ENCODE measurements at regions not wholly inside any gene's neighbourhood (a gene's known extent, or its start where the extent isn't known, plus 50 kb on each side); places are given as distances from the start of the nearest gene placed in this dataset.

DNA sequence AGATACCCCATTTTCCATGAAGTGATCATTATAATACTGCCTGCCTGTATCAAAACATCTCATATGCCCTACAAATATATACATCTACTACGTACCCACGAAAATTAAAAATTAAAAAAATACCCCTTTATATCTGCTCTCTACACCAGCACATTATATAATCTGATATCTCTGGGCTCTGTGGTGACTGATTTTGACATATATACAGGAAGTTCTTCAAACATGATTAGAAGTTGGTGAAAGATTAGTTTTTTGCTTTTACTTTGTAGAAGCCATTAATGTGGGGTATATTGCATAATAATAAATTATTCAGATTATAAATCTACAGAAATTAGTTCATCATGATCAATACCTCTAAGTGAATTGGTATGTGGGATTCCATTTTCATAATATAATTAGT lies 126.7 kb upstream of the MDM1 start:
- POLR2A ChIA-PET = no interaction called here
- Mint-ChIP-seq H3K36me3 (ENCODE audit: low read depth) (no peaks in the 10 kb centered on the region), H3K27ac (peak overlapping the region; percentile 24), H3K4me3 (no peak overlapping the region), H3K4me1 (ENCODE audit: low read depth) (peaks cover 55% of the 10 kb centered on the region), H3K27me3 (no peaks in the 10 kb centered on the region), H3K9me3 (peaks cover 2% of the 10 kb centered on the region)
- ATAC-seq (ENCODE audit: poor library complexity) (no peak), DNase-seq (no peak)
- no peaks in the 10 kb centered on the region for H3K36me3 ChIP-seq (ENCODE audit: insufficient read depth, low read length)
- no peak overlapping the region for H3K4me3 ChIP-seq (ENCODE audit: low read length)
- CTCF ChIA-PET = no interaction called here
- no peak overlapping the region for H3K27ac ChIP-seq (ENCODE audit: low read depth in 1 of 2, low read length in 2 of 2)
- TF ChIP-seq, protein P1, sequence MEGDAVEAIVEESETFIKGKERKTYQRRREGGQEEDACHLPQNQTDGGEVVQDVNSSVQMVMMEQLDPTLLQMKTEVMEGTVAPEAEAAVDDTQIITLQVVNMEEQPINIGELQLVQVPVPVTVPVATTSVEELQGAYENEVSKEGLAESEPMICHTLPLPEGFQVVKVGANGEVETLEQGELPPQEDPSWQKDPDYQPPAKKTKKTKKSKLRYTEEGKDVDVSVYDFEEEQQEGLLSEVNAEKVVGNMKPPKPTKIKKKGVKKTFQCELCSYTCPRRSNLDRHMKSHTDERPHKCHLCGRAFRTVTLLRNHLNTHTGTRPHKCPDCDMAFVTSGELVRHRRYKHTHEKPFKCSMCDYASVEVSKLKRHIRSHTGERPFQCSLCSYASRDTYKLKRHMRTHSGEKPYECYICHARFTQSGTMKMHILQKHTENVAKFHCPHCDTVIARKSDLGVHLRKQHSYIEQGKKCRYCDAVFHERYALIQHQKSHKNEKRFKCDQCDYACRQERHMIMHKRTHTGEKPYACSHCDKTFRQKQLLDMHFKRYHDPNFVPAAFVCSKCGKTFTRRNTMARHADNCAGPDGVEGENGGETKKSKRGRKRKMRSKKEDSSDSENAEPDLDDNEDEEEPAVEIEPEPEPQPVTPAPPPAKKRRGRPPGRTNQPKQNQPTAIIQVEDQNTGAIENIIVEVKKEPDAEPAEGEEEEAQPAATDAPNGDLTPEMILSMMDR (IDR thresholded peaks at IDR 0.05) = no peak
- no peaks in the 10 kb centered on the region for H3K27me3 ChIP-seq (ENCODE audit: control insufficient read depth in 1 of 2, insufficient read depth in 2 of 2, low read length in 2 of 2)
- intact Hi-C loops (cut with DNase I, micrococcal nuclease) = no loop called here
- H3K4me1 ChIP-seq (ENCODE audit: insufficient read depth, low read length) = peaks cover 32% of the 10 kb centered on the region
- H3K9me3 ChIP-seq (ENCODE audit: control insufficient read depth in 1 of 2, insufficient read depth in 1 of 2, low read length in 2 of 2) = no peaks in the 10 kb centered on the region

DNA sequence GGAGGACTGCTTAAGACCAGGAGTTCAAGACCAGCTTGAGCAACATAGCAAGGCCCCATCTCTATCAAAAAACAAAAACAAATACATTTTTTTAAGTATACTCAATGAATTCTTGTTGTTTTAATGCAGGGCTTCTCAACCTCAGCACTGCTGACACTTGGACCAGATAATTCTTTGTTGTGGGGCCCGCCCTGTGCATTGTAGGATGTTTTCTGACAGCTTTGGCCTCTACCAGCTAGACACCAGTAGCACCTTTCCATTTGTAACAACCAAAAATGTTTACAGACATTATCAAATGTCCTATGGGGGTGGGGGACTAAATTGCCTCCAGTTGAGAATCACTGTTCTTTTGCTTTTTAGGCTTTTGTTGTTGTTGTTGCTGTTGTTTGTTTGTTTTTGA lies 128.1 kb upstream of the MDM1 start:
- ChIA-PET CTCF (no interaction called here), POLR2A (no interaction called here)
- Histone ChIP-seq H3K36me3 (ENCODE audit: insufficient read depth, low read length) (no peaks in the 10 kb centered on the region), H3K9me3 (ENCODE audit: control insufficient read depth in 1 of 2, insufficient read depth in 1 of 2, low read length in 2 of 2) (no peaks in the 10 kb centered on the region), H3K4me3 (ENCODE audit: low read length) (no peak overlapping the region), H3K4me1 (ENCODE audit: insufficient read depth, low read length) (peaks cover 23% of the 10 kb centered on the region), H3K27me3 (ENCODE audit: control insufficient read depth in 1 of 2, insufficient read depth in 2 of 2, low read length in 2 of 2) (no peaks in the 10 kb centered on the region), H3K27ac (ENCODE audit: low read depth in 1 of 2, low read length in 2 of 2) (no peak overlapping the region)
- no peak for ATAC-seq (ENCODE audit: poor library complexity)
- Mint-ChIP-seq H3K4me3 (no peak overlapping the region), H3K4me1 (ENCODE audit: low read depth) (peaks cover 41% of the 10 kb centered on the region), H3K36me3 (ENCODE audit: low read depth) (no peaks in the 10 kb centered on the region), H3K27me3 (no peaks in the 10 kb centered on the region), H3K9me3 (peaks cover 2% of the 10 kb centered on the region), H3K27ac (no peak overlapping the region)
- intact Hi-C loops (cut with DNase I, micrococcal nuclease) = loop anchor here in 1 of 2 experiments (10.0 kb wide), 1 partner anchor 95 kb away; no protein-coding TSS in a partner anchor
- TF ChIP-seq, protein P1 (IDR thresholded peaks at IDR 0.05) = no peak
- DNase-seq = no peak

DNA sequence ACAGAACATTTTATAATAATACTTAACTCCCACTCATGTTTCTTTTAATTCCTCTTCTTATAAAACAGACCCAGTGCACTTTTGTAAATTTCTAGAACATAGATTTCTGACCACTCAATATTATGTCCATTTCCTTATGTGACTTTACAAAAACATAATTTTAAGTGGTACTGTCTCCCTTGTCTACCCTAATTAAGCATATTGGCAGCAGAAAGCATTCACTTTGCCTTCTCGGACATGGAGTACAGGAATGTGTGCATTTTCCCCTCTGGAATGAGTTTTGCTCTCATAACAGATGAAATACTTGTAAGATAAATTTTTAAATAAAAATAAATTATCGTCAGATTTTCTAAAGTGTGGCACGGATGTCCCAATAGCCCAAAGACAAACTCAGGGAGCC lies 129.5 kb upstream of the MDM1 start:
- CTCF ChIA-PET = interaction anchor here (1.4 kb wide), 1 partner anchor 130 kb away, joined by 3 read pairs; the partner anchor contains the start of gene MDM1

More for the DNA sequence above, 129.5 kb upstream of the MDM1 start:
- intact Hi-C loops (cut with DNase I, micrococcal nuclease) = loop anchor here in 1 of 2 experiments (10.0 kb wide), 1 partner anchor 97 kb away; no protein-coding TSS in a partner anchor
- H3K36me3 Mint-ChIP-seq (ENCODE audit: low read depth) = no peaks in the 10 kb centered on the region
- ATAC-seq (ENCODE audit: poor library complexity) (no peak), DNase-seq (no peak)
- peaks cover 27% of the 10 kb centered on the region for H3K4me1 Mint-ChIP-seq (ENCODE audit: low read depth)
- no peak overlapping the region for H3K4me3 Mint-ChIP-seq
- no peaks in the 10 kb centered on the region for H3K9me3 ChIP-seq (ENCODE audit: control insufficient read depth in 1 of 2, insufficient read depth in 1 of 2, low read length in 2 of 2)
- H3K9me3 Mint-ChIP-seq = peaks cover 2% of the 10 kb centered on the region
- H3K4me1 ChIP-seq (ENCODE audit: insufficient read depth, low read length) = peaks cover 12% of the 10 kb centered on the region
- no peaks in the 10 kb centered on the region for H3K27me3 ChIP-seq (ENCODE audit: control insufficient read depth in 1 of 2, insufficient read depth in 2 of 2, low read length in 2 of 2)
- TF ChIP-seq, protein P1 (IDR thresholded peaks at IDR 0.05) = no peak
- POLR2A ChIA-PET = interaction anchor here (1.3 kb wide), 1 partner anchor 10 kb away, joined by 5 read pairs; no protein-coding TSS in a partner anchor
- no peaks in the 10 kb centered on the region for H3K36me3 ChIP-seq (ENCODE audit: insufficient read depth, low read length)
- H3K4me3 ChIP-seq (ENCODE audit: low read length) = no peak overlapping the region
- no peak overlapping the region for H3K27ac Mint-ChIP-seq
- no peak overlapping the region for H3K27ac ChIP-seq (ENCODE audit: low read depth in 1 of 2, low read length in 2 of 2)
- H3K27me3 Mint-ChIP-seq = no peaks in the 10 kb centered on the region

Data from CD4-positive, alpha-beta T cell (primary cell).